HS-5 (cell line): ENCODE measurements at regions not wholly inside any gene's neighbourhood (a gene's known extent, or its start where the extent isn't known, plus 50 kb on each side); places are given as distances from the start of the nearest gene placed in this dataset.

Experiments used
- DNase-seq: peaks from one replicate; pipeline ENCODE4 v3.0.0-alpha.2; 2012; ENCODE audit warnings: low read depth

DNA sequence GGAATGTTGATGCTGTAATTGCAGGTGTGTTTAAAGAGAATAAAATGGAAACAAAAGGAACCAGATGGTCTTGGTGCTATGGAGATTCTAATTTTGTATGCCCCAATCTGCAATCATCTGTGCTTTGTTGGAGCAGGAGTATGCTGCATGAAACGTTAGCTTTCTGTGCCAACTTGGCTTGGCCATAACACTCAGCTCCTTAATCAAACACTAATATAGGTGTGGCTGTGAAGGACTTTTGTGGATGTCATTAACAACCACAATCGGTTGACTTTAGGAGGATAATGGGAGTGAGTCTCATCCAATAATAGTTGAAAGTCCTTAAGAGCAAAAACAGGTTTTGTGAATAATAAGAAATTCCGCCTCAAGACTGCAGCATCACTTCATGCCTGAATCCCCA is 399.2 kb downstream of the NLGN4X start:
- DNase-seq = no peak

DNA sequence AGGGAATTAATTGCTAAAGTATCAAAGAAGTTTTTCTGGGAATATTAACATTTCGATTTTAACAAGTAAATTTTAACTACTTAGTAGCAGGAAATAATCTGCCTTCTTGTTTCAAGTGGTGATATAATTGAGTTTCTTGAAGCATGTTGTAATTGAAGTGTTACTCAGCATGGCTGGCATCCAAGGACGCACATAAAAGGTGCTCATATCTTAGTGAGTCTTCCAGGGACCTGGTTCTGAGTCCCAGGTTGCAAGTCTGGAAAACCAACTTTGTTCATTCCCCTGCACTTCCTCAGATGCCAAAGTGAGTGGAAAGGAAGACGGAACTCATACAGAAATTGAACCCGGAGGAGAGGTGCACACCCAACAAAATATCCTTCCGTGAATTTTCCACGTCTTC is 399.6 kb downstream of the NLGN4X start:
- no peak for DNase-seq

DNA sequence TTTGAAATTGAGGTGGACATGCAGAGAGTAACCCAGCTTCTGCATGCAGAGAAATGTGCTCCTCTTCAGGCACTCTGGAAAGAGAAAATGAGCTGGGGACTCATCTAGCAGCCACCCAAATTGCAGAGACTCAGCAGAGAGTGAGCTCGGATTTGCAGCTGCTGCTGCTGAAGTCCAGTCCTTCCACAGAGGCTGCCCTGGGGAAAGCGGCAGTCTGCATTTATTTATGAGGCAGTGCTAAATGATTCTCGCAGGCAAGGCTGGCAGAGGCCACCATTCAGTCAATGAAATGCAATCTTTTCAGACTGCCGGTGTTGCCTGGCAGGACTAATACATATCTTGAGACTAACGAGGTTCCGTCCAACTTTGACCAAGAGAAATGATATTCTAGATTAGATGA is 404.8 kb downstream of the NLGN4X start:
- DNase-seq = no peak

DNA sequence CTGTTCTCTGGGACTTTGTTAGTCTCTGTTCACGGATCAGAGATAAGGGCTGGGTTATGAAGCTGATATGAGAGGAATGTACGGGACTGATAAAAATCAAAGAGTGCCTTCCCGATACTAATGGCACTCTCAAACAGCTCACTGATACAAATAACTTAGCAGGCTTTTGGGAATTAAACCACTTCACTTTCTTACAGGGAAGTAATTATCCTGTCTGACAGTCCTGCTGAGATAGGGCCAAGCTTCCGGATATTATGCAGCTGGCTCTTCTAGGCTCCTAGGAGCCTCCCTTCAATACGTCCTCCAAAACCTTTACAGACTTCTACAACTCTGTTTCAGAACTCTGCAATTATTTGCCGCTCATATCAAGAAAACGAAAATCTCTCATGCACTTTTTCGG is 418.0 kb downstream of the NLGN4X start:
- DNase-seq = no peak

DNA sequence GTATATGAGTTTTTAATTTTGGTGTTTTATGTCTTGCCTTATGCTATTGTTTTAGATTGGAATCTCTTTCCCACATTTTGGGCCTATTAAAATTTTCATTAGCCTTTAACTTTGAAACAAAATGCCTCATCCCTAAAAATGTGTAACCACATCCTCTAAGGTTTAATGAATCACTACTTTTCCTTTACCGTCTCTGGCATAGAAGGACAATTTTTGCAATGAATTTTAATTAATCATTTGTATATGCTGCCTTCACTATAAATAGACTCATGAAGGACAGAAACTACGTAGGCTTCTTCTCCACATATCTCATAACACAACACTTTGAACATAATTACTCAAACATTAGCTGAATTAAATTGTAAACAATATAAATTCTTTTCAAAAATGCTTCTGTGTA is 421.5 kb downstream of the NLGN4X start:
- DNase-seq = no peak

DNA sequence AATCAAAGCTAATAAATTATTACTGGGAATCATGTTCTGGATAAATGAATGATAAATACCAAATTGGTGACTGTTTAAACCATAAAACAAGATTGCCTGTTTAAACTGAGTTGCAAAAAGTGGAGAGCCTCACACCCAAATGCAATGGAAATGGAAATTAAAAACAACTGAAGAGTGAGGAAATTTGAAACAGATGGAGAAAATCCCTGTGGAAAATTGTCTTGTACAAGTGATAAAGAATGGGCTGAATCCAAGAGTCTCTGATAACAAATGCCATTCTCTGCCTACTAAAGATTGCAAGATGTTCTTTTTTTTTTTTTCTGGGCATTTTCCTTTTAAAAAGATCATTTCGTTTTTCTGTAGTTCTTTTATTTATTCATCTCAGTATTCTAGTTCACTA is 426.3 kb downstream of the NLGN4X start:
- no peak for DNase-seq

DNA sequence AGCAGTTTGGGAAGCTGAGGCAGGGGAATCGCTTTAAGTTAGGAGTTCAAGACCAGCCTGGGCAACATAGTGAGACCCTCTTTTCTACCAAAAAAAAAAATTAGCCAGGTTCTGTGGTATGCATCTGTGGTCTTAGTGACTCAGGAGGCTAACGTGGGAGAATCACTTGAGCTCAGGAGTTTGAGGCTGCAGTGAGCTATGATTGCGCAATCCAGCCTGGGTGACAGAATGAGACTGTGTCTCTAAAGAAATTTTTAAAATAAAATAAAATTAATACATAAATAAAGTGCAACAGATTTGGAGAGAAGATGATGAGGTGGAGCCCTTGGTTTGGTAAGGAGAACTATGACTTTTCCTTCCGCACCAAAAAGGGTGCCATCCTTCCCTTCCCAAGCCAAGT is 436.9 kb downstream of the NLGN4X start:
- DNase-seq = no peak

DNA sequence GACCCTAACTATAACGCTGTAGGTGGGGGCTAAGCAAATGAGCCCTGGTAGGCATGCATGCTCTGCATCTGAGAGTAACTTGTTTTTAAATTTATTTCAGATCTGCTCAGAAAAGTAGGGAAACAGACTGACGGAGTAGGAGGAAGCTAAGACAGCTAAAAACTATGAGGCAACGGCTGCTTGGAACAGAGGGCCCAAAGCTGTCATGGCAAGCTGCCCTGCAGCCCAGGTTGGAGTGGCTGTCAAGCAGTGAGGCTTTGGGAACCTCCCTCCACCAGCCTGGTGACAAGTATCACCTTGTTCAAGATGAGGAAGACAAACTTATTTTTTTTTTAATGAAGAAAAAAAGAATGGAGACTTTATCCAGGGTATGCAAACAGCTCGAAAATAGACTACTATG is 439.8 kb downstream of the NLGN4X start:
- DNase-seq = no peak

DNA sequence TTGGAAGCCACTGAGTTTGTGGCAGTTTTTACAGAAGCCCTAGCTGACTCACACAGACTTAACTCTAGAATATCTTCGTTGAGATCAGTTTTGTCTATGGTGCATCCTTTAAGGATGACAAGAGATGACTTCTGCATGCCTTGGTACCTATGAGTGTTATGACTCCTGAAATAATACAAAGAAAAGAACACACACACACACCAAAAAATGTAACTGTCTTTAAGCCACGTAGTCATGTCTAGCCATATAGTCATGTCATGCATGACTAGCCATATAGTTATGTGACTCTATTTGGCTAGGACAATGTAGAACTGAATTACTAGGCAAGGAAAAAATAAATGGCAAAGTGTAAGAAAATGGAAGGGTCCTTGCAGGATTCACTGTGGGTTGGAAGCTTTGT is 447.8 kb downstream of the NLGN4X start:
- no peak for DNase-seq

DNA sequence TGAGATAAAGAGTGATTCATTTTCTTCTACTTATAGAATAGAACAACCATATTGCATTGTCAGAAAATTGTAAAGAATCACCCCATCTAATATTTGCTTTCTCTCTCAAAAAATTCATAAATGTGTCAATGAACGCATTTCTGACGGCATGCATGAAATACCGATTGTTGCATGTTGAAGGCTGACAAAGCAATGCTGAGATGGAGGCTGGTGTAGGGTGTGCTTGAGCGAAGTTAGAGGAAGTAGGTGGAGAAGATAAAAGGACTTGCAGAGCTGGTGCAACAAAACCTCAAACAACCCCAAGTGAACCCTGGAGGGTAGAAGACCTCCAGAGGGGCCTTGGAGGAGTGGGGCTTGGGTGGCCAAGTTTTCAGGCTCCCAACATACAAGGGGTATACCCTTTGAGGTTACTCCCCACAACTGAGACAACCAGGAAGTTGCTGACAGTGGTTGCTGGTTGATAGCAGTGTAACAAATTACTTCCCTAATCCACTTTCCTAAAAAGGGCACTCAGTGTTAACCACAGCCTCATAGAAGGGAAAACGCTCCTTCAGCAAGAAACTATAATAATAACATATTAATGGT is 452.7 kb downstream of the NLGN4X start:
- no peak for DNase-seq

DNA sequence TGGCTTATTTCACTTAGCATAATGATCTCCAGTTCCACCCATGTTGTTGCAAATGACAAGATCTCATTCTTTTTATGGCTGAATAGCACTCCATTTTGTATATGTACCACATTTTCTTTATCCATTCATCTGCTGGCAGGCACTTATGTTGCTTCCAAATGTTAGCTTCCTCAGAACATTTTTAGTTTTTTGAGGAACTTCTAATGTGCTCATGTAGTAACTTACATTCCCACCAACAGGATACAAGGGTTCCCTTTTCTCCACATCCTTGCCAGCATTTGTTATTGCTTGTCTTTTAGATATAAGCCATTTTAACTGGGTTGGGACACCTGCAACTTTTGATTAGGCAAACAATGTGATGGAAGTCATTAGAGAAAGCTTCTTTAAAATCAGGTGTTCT is 454.2 kb downstream of the NLGN4X start:
- DNase-seq = no peak

DNA sequence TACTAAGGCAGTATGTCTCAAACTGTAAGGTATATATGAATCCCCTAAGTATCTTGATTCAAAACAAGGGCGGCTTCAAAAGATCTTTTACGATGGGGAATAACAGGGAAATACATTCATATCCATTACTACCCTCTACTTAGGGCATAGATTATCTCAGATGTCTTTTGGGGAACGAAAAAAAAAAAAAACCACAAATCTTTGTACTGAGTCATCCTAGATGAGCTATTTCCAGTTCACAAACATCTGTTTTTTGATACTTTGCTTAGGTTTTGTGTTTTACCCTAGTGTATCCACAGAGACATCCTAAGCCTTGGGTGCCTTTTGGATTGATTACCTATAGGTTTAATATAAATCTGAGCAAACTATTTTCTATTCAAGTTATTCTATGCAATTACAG is 457.2 kb downstream of the NLGN4X start:
- DNase-seq = no peak

DNA sequence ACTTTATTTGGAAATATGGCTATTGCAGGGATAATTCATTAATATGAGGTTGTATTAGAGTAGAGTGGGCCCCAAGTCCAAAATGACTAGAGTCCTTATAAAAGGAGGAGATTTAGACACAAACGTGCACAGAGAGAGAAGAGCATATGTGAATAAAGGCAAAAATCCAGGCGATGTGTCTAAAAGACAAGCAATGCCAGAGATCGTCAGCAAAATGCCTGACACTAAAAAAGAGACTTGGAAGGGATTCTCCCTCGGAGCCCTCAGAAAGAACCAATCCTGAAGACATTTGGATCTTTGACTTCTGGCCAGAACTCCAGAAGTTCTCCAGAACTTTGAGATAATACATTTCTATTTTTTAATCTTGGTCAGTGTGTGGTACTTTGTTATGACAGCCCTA is 472.1 kb downstream of the NLGN4X start:
- no peak for DNase-seq

DNA sequence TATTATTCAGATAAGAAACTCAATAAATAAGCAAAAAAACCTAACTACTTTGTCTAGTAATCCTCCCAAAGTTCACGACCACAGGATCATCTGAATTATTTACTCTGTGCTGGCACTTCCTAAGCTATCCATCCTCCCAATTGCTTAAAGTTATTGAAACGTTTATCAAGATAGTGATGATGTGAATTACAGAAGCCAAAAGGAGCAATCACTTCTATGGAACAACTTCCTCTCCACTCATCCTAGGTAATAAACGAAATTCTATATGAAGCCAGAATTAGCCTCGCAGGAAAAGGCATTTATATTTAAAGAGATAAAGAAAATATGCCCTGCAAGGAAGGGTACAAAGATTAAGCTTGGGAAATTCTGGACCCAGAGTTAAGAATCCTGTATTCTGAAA is 475.4 kb downstream of the NLGN4X start:
- no peak for DNase-seq

DNA sequence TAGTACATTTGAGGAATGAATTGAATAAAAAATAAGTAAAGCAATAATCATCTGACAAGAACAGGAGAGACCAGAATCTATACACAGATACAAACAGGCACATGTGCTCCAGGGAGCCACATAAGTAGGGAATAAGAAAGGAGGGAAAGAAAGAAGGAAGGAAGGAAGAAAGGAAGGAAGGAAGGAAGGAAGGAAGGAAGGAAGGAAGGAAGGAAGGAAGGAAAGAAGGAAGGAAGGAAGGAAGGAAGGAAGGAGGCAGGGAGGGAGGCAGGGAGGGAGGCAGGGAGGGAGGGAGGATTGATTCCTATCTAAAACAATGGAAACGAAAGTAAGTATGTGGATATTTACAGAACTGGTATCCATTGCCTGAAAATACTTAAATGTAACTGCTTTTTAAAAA is 475.8 kb downstream of the NLGN4X start:
- no peak for DNase-seq

DNA sequence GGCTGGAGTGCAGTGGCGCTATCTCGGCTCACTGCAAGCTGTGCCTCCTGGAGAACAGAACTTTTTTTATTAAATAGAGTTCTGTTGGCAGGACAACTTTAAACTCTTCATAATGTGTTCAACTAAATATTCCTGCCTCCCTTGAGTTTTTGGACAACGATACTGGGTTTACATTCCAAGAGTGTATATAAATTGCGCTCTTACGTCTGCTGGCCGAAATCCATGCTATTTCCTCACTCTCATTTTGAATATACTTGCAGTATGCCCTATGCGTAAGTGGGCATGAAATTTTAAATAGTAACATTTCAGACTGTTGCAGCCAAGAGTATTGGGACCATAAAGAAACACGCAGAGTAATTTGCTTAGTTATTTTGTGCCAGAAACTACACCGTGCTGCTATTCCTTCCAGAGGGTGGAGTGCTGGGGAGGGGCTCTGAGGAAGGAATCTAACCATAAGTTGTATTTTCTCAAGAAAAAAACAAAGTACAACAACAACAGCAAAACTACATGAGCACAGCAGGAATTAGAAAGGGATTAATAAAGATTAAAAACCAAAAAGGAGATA is 480.0 kb downstream of the NLGN4X start:
- DNase-seq = no peak

DNA sequence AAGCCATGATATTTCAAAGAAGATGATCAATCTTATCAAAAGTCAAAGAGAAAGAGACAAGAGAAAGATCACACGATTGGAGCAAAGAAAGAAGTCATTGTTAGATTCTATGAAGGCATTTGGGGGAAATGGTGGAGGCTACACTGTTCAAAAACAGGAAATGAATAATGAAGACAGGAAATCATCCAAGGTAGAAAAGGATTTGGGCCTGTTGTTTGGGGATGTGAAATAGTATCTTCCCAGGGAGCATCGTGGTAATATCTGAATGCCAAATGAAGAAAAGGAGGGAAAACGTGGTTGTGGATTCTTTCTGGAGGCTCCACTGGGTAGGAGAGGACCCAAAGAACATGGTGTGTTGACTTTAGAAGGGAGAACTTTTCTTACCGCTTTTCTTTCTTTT is 482.4 kb downstream of the NLGN4X start:
- no peak for DNase-seq

DNA sequence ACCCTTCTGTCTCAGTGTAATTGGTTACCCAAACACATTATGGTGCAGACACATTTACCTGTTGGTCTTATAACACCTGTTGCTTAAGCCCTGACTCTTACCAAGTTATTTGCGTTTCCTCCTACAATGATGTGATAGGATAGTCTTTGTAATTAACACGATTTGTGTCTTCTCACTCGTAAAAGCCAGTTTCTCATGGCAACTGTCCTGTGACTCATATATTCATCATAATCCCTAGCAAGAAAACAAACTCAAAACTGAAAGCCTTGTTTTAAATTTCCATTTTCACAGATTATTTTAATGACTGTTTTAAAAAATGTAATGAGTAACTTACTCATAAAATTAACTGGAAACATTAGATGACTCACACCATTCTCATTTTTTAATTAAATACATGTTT is 495.2 kb downstream of the NLGN4X start:
- DNase-seq = no peak

DNA sequence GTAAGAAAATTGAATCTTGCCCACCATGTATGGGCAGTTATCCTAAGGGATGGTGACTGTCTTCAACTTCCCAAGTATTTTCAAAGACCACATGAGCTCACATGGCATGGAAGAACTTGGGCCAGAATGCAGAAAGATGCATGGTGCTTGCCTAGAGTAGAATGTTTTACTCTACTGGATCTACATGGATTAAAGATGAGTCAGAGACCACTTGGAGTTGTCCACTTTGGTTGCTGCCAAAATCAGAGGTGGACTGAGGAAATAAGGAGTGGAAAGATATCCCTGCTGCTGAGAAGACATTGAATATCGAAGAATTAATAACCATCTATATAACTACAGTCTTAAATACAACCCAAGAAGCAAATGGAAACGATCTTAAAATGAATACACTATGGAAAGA is 498.1 kb downstream of the NLGN4X start:
- no peak for DNase-seq

DNA sequence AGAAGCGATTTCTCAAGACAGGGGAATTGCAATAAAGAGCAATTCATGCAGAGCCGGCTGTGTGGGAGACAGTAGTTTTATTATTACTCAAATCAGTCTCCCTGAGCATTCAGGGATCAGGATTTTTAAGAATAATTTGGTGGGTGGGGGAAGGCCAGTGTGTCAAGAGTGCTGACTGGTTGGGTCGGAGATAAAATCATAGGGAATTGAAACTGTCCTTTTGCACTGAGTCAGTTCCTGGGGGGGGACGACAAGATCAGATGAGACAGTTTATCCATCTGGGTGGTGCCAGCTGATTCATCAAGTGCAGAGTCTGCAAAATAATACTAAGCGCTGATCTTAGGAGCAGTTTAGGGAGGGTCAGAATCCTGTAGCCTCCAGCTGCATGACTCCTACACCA is 502.4 kb downstream of the NLGN4X start:
- no peak for DNase-seq

DNA sequence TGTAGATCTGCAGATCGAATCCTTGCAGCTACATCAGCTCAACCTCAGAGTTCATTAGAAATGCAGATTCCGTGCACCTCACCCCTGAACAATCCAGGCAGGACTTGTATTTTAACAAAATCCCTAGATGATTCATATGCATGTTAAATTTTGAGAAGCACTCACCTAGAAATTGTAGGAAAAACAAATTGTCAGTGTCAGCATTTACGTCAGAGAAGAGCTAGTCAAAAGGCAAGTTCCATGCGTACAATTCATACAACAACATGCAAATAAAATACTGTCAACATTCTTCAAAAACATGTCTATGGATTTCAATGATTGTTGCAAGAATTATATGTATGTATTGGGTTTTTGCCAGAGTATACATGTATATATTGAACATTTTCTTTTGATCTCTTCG is 504.5 kb downstream of the NLGN4X start:
- DNase-seq = no peak

DNA sequence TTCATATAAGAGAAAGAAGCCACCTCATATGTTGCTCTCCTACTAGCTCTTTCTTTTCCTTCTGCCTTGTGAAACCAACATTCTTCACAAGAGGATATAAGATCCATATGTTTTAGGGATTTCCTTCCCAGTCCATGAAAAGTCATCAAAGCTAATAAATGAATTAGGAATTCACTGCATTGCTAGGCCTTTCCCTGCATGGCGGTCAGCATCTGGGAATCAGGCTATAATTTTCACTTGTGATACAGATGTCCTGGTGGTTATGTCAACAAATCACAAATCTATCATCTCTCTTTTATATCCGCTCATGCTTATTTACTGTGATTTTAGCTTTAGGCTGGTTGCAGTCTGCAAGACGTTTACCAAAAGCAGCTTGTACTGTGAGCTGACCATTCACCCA is 510.0 kb downstream of the NLGN4X start:
- DNase-seq = no peak

DNA sequence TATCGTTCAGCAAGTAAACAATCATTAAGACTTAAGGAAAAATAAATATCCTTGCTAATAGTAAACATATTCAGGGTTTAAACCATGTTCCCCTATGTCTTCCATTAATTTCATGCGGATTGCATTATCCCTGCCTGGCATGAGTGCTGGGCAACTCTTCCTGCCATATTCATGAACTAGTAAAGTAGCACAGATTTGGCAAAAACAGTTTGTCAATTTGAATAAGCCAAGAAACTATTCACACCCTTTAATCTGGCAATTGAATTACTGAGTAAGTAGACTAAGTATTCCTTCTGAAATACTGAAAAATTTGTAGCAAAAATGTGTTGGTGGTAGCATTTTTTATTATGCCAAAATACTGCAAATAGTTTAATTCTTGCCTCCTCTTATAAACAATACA is 512.0 kb downstream of the NLGN4X start:
- no peak for DNase-seq

DNA sequence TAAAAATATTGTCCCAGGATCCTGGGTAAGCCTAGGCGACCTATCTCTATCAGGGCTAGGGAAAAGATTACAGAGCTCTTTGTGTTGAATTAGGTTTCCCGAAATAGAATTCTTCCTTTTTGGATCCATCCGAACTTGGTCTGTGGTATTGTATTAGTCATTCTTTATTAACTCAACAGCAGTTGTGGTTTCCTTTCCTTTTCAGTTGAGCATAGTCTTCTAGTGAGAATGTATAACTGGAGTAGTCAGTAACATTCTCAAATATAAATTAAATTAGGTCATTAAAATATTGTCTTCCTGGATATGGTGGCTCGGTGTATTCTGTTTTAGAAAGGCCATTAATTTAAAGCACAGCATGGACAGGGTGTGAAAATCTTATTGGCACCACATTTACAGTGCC is 520.4 kb downstream of the NLGN4X start:
- no peak for DNase-seq

DNA sequence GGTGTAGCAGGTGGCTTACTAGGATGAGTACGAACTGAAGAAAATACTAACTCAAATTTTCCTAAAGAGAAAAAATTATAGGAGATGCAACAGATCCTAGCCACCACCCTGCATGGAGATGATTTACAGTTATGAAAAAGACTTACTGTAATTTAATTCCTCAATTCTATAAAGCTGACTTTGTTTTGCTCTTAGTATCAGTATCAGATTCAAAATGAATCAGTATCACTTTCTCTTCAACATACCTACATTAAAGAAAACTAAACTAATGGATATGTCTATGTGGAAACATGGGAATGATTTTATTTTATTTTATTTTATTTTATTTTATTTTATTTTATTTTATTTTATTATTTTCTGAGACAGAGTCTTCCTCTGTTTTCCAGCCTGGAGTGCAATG is 525.8 kb downstream of the NLGN4X start:
- no peak for DNase-seq
